NT2/D1 (cell line): ENCODE measurements at regions not wholly inside any gene's neighbourhood (a gene's known extent, or its start where the extent isn't known, plus 50 kb on each side); places are given as distances from the start of the nearest gene placed in this dataset.

ENCODE experiments used
- SUZ12 ChIP-seq: IDR thresholded peaks from 2 replicates; pipeline ENCODE4 v1.6.1; 2011; ENCODE audit not compliant: insufficient read length, insufficient read depth; ENCODE audit errors: extremely low read depth
- YY1 ChIP-seq: IDR thresholded peaks from 2 replicates; pipeline ENCODE4 v1.6.1; 2011; ENCODE audit not compliant: insufficient read length, insufficient read depth

DNA sequence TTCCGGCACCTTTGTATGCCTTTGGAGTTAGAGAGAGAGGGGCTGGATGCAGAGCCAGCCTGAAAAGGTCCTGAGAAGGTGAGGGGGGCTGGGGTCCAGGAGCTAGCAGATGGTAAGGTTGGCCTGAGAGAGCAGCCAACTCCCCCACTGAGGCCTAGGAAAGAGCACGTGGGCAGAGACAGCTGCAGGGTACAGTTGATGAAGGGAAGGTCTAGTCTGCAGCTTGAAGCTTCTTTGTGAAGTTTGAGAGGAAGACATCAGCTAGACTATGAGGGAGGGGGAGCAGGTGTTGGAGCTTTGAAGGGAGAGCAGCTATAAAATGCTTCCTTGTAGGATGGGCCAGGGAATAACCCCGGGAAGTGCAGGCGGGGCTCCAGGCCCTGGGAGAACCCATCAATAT is 289.3 kb upstream of the AMIGO2 start:
- TF ChIP-seq SUZ12 (no peak), YY1 (no peak)
